CD14-positive monocyte (primary cell): ENCODE measurements at regions not wholly inside any gene's neighbourhood (a gene's known extent, or its start where the extent isn't known, plus 50 kb on each side); places are given as distances from the start of the nearest gene placed in this dataset.

Experiments
- DNase-seq, 3 donors: peaks; one replicate each; pipeline ENCODE4 v3.0.0-alpha.2; 2011 to 2022
- H2AFZ ChIP-seq: 2 replicates; pipeline ENCODE4 v1.6.0; 2012; ENCODE audit warnings: mild to moderate bottlenecking, low read depth, low read length, inconsistent platforms; ENCODE audit not compliant: insufficient read depth, poor library complexity, severe bottlenecking
- H3K27ac ChIP-seq, 2 donors: 1 replicate in 1 of 2; 2 replicates in 1 of 2; pipeline ENCODE4 v1.5.1; 2012 to 2013; ENCODE audit warnings: low read length in 2 of 2, control low read depth in 1 of 2, inconsistent platforms in 1 of 2, low read depth in 1 of 2, mild to moderate bottlenecking in 1 of 2
- H3K27me3 ChIP-seq, 2 donors: one replicate each; pipeline versions ENCODE4 v1.6.0 to v1.6.1; 2011 to 2013; ENCODE audit warnings: low read length in 2 of 2; ENCODE audit not compliant: control insufficient read depth in 2 of 2, insufficient read depth in 2 of 2
- H3K36me3 ChIP-seq, 2 donors: replicated peaks in 1 of 2; 1 replicate in 1 of 2; 2 replicates in 1 of 2; pipeline versions ENCODE4 v1.5.1 to v1.6.1; 2012 to 2013; ENCODE audit warnings: low read length in 2 of 2, control low read depth in 1 of 2, inconsistent platforms in 1 of 2, mild to moderate bottlenecking in 1 of 2; ENCODE audit not compliant: insufficient read depth in 2 of 2, control insufficient read depth in 1 of 2
- H3K4me1 ChIP-seq, 2 donors: 1 replicate in 1 of 2; 2 replicates in 1 of 2; pipeline versions ENCODE4 v1.5.1 to v1.6.1; 2012 to 2013; ENCODE audit warnings: low read length in 2 of 2, control low read depth in 1 of 2, inconsistent platforms in 1 of 2, mild to moderate bottlenecking in 1 of 2, moderate library complexity in 1 of 2; ENCODE audit not compliant: insufficient read depth in 2 of 2, control insufficient read depth in 1 of 2
- H3K4me2 ChIP-seq: replicated peaks from 2 replicates; pipeline ENCODE3; 2012; ENCODE audit warnings: low read length, moderate library complexity, mild to moderate bottlenecking; ENCODE audit not compliant: poor library complexity, severe bottlenecking; ENCODE audit errors: extremely low read depth
- H3K4me3 ChIP-seq, 3 experiments: fragments of 200-600 bp in 1 of 3; sonication (generic) in 1 of 3; replicated peaks in 1 of 3; 1 replicate in 2 of 3; 2 replicates in 1 of 3; pipeline ENCODE4 v1.5.1; 2011 to 2013; ENCODE audit warnings: low read length in 3 of 3, mild to moderate bottlenecking in 3 of 3, control low read depth in 2 of 3, low read depth in 2 of 3, inconsistent platforms in 1 of 3, moderate library complexity in 1 of 3
- H3K79me2 ChIP-seq: 2 replicates; pipeline ENCODE4 v1.6.0; 2012; ENCODE audit warnings: mild to moderate bottlenecking, control low read depth, inconsistent platforms, low read length, moderate library complexity; ENCODE audit not compliant: insufficient read depth
- H3K9ac ChIP-seq: 2 replicates; pipeline ENCODE4 v1.6.0; 2017; ENCODE audit warnings: low read length, mild to moderate bottlenecking; ENCODE audit not compliant: insufficient read depth, poor library complexity, severe bottlenecking
- H3K9me3 ChIP-seq, 2 donors: replicated peaks in 1 of 2; 1 replicate in 1 of 2; 2 replicates in 1 of 2; pipeline versions ENCODE4 v1.5.1 to v1.6.1; 2012 to 2013; ENCODE audit warnings: low read length in 2 of 2, control low read depth in 1 of 2; ENCODE audit not compliant: control insufficient read depth in 1 of 2, insufficient read depth in 1 of 2
- H4K20me1 ChIP-seq: 2 replicates; pipeline ENCODE4 v1.6.0; 2012; ENCODE audit warnings: mild to moderate bottlenecking, low read length, control low read depth, moderate library complexity; ENCODE audit not compliant: insufficient read depth
- H3K27ac Mint-ChIP-seq, 7 donors: one replicate each; pipeline ENCODE4 v1.8.0; 2020; ENCODE audit warnings: mild to moderate bottlenecking in 7 of 7, mixed read lengths in 7 of 7, moderate library complexity in 6 of 7, inconsistent platforms in 2 of 7
- H3K27me3 Mint-ChIP-seq, 3 donors: one replicate each; pipeline ENCODE4 v1.8.0; 2021 to 2022; ENCODE audit warnings: low read depth in 3 of 3, mild to moderate bottlenecking in 3 of 3, mixed read lengths in 3 of 3, moderate library complexity in 3 of 3, inconsistent platforms in 1 of 3
- H3K36me3 Mint-ChIP-seq, 2 donors: one replicate each; pipeline ENCODE4 v1.8.0; 2020; ENCODE audit warnings: mixed read lengths in 2 of 2, inconsistent platforms in 1 of 2, mild to moderate bottlenecking in 1 of 2
- H3K4me1 Mint-ChIP-seq: one replicate; pipeline ENCODE4 v1.8.0; 2020; ENCODE audit warnings: mild to moderate bottlenecking, mixed read lengths
- H3K4me3 Mint-ChIP-seq, 2 donors: one replicate each; pipeline ENCODE4 v1.8.0; 2020; ENCODE audit warnings: mild to moderate bottlenecking in 2 of 2, mixed read lengths in 2 of 2, moderate library complexity in 1 of 2
- H3K9me3 Mint-ChIP-seq, 7 donors: one replicate each; pipeline ENCODE4 v1.8.0; 2020 to 2022; ENCODE audit warnings: mixed read lengths in 7 of 7, mild to moderate bottlenecking in 6 of 7, moderate library complexity in 6 of 7, inconsistent platforms in 2 of 7
- CTCF ChIP-seq: fragments of 200-600 bp; IDR thresholded peaks from one replicate; pipeline ENCODE4 v1.8.0; 2022; ENCODE audit warnings: antibody characterized with exemption, mild to moderate bottlenecking
- WGBS: methylation state at CpG from one replicate; pipeline ENCODE4 v1.1.5; 2013; ENCODE audit warnings: missing lambda C conversion rate; ENCODE audit not compliant: insufficient coverage; 5-methylcytosine and 5-hydroxymethylcytosine counted together
- intact Hi-C, 2 donors: fragments of 100-400 bp; cut with micrococcal nuclease; formaldehyde crosslinking; loops; one replicate each; pipeline versions ENCODE4 v1.15.0 to v1.15.1; 2023

DNA sequence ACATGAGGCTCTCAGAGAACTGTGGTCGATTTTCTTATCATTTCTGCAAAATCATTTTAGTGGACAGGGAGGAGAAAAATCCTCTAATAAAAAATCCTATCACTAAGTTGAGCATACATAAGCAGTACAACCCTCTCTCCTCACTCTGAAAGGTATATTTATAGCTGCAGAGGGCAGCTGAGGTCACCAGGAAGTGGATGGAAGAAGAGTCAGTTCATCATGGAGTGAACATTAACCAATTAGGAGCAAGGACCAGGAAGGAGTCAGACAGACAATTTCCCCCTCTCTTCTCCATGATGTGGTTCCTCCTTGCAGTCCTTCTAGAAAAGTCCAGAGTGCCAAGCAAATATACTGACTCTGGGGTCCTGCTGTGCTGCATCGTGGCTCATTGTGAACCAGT, 253.7 kb downstream of the TOX3 start:
- 88% methylated on average over 1 of the region's 2 CpGs for WGBS
- H3K36me3 Mint-ChIP-seq: no peaks in the 10 kb centered on the region
- peaks cover 0 to 5% (median 3%) of the 10 kb centered on the region in 7 donors for H3K9me3 Mint-ChIP-seq
- Histone ChIP-seq H3K4me2 (no peak overlapping the region), H3K27ac (no peak overlapping the region), H4K20me1 (no peaks in the 10 kb centered on the region), H3K36me3 (no peaks in the 10 kb centered on the region), H3K4me1 (no peaks in the 10 kb centered on the region), H3K79me2 (no peaks in the 10 kb centered on the region), H2AFZ (no peak overlapping the region), H3K4me3 (no peak overlapping the region), H3K27me3 (no peaks in the 10 kb centered on the region), H3K9me3 (no peaks in the 10 kb centered on the region), H3K9ac (no peak overlapping the region)
- H3K27me3 Mint-ChIP-seq: peaks cover 0 to 1% (median 0%) of the 10 kb centered on the region in 3 donors
- intact Hi-C loops: no loop called here
- H3K4me3 Mint-ChIP-seq: no peak overlapping the region
- no peak for DNase-seq
- no peak for TF ChIP-seq CTCF
- H3K4me1 Mint-ChIP-seq: no peaks in the 10 kb centered on the region
- no peak overlapping the region for H3K27ac Mint-ChIP-seq

DNA sequence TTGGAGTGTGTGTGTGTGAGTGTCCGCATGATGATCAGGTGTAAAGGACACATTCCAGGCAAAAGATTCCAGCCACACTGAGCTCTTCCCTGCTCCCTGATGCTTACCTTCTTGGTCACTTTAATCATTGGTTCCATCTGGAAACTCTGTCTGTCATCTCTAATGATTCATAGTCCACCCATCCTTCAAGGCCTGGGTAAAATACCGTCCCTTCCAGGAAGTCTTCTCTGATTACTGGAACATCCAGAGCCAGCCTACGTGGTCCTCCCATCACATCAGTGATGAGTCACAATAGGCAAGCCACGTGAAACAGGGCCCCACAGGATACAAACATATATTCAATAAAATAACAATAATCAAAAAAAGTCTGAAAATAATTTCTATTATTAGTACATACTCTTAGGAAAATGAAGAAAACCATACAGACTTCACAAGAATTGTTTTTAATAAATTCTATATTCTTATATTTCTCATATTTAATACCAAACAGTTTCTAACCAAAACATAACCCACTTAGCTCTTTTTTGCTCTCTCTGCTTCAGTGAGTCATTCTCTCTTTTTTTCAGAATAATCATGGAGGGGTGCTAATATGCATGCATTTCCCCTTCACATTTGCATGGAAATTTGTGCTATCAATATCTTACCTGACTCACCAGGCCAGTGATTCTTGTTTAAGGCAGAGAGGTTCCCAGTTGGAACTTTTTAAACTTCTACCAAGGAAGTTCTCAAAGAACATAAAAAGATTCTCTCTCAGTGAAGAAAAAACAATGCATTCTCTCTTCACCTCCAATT, 263.2 kb downstream of the TOX3 start:
- WGBS: 100% methylated on average over 1 of the region's 4 CpGs
- no peak for DNase-seq
- no peaks in the 10 kb centered on the region for H3K79me2 ChIP-seq
- Mint-ChIP-seq H3K4me1 (no peaks in the 10 kb centered on the region), H3K4me3 (no peak overlapping the region), H3K36me3 (no peaks in the 10 kb centered on the region), H3K27ac (no peak overlapping the region), H3K9me3 (peaks cover 0 to 5% (median 2%) of the 10 kb centered on the region in 7 donors), H3K27me3 (peaks cover 0 to 3% (median 0%) of the 10 kb centered on the region in 3 donors)
- H3K9ac ChIP-seq: no peak overlapping the region
- H3K27me3 ChIP-seq: no peaks in the 10 kb centered on the region
- H3K4me1 ChIP-seq: no peaks in the 10 kb centered on the region
- TF ChIP-seq CTCF: no peak
- no peak overlapping the region for H3K4me2 ChIP-seq
- H3K4me3 ChIP-seq: no peak overlapping the region
- intact Hi-C loops: no loop called here
- H3K36me3 ChIP-seq: no peaks in the 10 kb centered on the region
- no peak overlapping the region for H3K27ac ChIP-seq
- no peaks in the 10 kb centered on the region for H4K20me1 ChIP-seq
- H2AFZ ChIP-seq: no peak overlapping the region
- no peaks in the 10 kb centered on the region for H3K9me3 ChIP-seq
